ENCODE measurements at regions not wholly inside any gene's neighbourhood (a gene's known extent, or its start where the extent isn't known, plus 50 kb on each side); places are given as distances from the start of the nearest gene placed in this dataset.
"Not testable (repeated sequence)": the region's sequence is repeated elsewhere in the genome, so short reads cannot be mapped to it uniquely, and the experiment has no call there.

GRCh38 chr2:210861038-210861665, 304.8 kb downstream of the CPS1 start:
- no peak for DNase-seq (ENCODE audit: low spot score)

DNA sequence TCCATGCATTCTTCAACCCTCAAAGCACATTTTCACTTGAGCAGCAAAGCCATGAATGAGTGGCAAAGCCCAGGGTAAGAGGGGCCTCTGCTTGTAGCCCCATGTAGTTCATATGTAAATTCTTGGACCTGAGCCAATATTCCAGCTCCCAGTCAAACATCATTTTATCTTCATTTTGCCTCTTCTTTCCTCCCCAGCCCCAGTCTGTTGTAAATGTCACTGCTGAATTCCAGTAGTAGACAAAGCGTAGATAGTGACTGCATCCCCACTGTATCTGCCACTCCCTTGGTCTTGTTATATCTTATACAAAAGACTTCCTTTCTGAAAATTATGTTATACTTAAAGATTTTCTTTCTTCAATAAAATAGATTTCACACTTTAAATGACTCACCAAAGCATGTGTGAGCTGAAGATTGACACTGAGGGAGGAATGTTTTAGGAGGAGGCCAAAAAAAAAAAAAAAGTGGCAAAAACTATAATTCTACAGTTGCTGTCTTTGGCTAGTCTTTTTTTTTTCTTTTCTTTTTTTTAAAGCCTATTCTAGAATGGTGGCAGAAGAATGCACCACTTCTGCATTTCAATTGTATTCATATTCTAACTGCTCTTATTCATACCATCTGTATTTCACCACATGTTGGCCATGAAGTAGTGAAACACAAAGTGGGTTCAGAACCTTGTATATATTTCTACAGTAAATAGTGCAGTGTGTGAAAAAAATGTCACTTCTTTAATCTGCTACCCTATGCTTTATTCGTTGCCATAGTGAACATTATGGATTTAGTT, 306.1 kb downstream of the CPS1 start:
- DNase-seq (ENCODE audit: low spot score): no peak

DNA sequence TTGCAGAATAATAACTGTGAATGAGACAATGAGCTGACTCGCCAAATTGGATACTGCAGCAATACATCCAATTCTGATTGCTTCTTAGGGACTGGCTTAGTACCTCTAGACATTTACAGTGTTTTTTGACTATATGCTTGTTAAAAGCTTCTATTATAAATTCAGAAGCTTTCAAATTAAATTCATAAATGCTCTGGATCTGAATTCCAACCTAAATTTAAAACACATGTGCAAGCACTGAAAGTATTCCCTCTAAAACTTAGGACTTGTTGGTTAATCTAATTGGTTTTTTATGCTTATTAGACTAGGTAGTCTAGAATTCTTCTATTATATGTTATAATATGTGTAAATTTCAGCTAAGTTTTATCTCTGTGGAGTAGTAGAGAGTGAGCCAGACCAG, 306.9 kb downstream of the CPS1 start:
- DNase-seq (ENCODE audit: low spot score): no peak

DNA sequence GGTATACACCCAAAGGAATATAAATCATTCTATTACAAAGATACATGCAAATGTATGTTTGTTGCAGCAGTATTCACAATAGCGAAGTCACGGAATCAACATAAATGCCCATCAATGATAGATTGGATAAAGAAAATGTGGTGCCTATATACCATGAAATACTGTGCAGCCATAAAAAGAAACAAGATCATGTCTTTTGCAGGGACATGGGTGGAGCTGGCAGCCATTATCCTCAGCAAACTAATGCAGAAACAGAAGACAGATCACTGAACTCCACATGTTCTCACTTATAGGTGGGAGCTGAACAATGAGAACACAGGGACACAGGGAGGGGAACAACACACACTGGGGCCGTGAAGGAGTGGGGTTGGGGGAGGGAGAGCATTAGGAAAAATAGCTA, 315.2 kb downstream of the CPS1 start:
- not testable (repeated sequence) for DNase-seq (ENCODE audit: low spot score)

DNA sequence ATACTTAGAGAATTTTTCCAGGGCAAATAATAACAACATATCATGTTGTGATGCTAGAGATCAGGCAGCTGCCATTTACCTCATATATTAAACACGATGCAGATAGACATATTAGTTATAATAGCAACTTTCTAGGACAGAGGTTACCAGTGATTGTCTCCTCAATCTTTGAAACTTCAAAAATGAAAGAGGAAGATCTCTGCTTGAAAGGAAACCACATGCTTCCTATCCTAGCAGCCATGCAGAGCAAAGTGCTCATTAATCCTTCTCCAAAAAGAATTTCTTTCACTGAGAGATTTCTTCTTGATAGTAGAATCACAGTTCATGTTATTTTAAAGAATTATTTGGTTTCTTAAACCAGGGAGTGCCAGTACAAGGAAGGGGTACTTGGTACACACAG, 317.2 kb downstream of the CPS1 start:
- no peak for DNase-seq (ENCODE audit: low spot score)

GRCh38 chr2:210884227-210884626, 327.8 kb downstream of the CPS1 start:
- DNase-seq (ENCODE audit: low spot score): no peak

GRCh38 chr2:210888035-210888434, 331.6 kb downstream of the CPS1 start:
- no peak for DNase-seq (ENCODE audit: low spot score)

DNA sequence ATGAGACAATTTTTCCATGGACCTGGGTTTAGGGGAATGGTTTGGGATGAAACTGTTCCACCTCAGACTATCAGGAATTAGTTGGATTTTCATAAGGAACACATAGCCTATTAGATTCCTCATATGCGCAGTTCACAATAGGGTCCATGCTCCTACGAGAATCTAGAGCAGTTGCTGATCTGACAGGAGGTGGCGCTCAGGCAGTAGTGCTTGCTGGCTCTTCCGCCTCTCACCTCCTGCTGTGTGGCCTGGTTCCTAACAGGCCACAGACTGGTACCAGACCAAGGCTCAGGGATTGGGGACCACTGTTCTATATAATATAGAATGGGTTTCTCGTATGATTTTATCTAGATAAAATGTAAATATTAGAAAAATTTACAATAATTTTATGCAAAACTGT, 338.7 kb downstream of the CPS1 start:
- no peak for DNase-seq (ENCODE audit: low spot score)

- no peak for DNase-seq (ENCODE audit: low spot score)
Observed at GRCh38 chr2:210899131-210899530, 342.7 kb downstream of the CPS1 start.

- no peak for DNase-seq (ENCODE audit: low spot score)
Observed at GRCh38 chr2:210901326-210901725, 344.9 kb downstream of the CPS1 start.

DNA sequence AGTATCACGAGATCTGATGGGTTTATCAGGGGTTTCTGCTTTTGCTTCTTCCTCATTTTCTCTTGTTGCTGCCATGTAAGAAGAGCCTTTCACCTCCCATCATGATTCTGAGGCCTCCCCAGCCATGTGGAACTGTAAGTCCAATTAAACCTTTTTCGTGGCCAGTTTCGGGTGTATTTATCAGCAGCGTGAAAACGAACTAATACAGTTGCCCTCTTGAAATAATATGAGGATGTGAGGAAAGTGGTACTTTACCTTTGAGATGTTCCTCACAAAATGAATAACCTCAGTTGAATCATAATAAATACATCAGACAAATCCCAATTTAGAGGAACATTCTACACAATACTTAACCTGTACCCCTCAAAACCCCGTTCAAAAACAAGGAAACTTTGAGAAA, 356.4 kb downstream of the CPS1 start:
- no peak for DNase-seq (ENCODE audit: low spot score)

- DNase-seq (ENCODE audit: low spot score): no peak
Observed at GRCh38 chr2:210913461-210913860, 357.1 kb downstream of the CPS1 start.

GRCh38 chr2:210915912-210916311, 359.5 kb downstream of the CPS1 start:
- no peak for DNase-seq (ENCODE audit: low spot score)

DNA sequence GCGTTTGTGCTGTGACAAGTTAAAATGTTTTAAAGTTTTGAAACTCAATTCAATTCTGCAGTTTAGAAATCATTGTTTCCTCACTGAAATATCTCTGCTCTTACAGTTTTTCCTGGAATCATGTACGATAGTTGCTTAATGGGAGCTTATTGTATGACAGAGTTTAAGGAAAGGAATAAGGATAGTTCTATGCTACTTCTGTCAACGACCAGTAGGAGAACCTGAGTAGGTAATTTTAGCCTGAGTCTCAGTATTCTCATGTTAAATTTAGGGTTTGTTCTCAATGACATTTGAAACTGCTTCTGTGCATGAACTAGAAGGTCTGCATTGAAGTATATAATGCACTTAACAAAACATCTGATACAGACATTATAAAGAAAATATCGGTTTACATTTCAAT, 361.1 kb downstream of the CPS1 start:
- DNase-seq (ENCODE audit: low spot score): no peak

DNA sequence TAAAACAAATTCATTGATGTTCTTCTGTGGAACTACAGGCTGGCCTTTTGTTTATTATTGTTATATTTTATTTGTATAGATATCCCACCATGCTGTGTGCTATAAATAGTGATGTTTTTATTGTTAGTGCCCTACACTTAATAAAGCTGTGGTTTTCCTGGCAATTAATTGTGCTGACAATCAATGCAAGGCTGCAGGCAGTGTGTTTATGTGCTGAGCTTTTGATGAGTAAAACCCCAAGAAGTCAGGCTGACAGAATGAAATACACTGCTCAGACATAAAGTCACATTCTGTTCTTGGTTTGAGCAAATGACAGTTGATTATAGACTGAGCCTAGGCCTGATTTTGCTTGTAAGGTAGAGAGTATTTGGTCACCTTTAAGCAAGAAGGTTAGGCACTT, 362.7 kb downstream of the CPS1 start:
- no peak for DNase-seq (ENCODE audit: low spot score)

DNA sequence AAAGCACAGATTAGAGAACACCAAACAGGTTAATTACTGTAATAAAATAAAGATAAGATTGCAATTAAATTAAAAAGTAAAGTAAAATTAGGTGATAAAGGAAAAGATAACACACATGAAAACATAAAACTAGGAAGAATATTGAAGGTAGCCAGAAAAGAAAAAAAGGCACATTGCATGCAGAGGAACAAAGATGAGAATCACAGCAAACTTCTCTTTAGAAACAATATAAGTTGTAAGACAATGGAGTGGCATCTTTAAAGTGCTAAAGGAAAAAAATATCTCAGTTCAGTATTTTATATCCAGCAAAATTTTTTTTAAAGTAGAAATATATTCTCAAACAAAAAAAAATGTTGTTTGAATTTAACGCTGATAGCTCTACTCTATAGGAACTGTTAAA, 366.0 kb downstream of the CPS1 start:
- no peak for DNase-seq (ENCODE audit: low spot score)

GRCh38 chr2:210928714-210929113, 372.3 kb downstream of the CPS1 start:
- DNase-seq (ENCODE audit: low spot score): no peak

- DNase-seq (ENCODE audit: low spot score): no peak
Observed at GRCh38 chr2:210938228-210938627, 381.8 kb downstream of the CPS1 start.

DNA sequence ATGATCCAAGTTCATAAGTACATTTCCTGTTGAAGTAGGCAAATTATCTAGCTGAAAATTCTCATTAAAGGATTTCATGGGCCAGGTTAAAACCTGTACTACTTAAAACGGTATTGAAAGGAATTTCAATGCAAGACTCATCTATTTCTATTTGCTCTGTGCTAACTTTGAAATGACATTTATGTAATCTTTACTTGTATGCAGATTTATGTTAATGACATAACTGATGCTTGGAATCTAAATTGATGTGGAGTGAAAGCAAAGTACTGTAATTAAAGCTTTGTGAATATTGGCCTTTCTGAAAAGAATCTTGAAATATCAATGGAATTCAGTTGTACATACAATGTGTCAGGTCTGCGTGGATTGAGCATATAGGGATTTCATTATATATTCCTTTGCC, 390.0 kb downstream of the CPS1 start:
- DNase-seq (ENCODE audit: low spot score): no peak

DNA sequence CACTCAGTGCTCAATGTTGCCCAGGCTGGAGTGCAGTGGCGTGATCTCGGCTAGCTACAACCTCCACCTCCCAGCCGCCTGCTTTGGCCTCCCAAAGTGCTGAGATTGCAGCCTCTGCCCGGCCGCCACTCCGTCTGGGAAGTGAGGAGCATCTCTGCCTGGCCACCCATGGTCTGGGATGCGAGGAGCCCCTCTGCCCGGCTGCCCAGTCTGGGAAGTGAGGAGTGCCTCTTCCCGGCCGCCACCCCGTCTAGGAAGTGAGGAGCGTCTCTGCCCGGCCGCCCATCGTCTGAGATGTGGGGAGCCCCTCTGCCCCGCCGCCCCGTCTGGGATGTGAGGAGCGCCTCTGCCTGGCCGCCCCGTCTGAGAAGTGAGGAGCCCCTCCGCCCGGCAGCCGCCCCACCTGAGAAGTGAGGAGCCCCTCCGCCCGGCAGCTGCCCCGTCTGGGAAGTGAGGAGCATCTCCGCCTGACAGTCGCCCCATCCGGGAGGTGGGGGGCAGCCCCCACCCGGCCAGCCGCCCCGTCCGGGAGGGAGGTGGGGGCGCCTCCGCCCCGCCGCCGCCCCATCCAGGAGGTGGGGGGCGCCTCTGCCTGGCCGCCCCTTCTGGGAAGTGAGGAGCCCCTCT, 394.1 kb downstream of the CPS1 start:
- not testable (repeated sequence) for DNase-seq (ENCODE audit: low spot score)

- no peak for DNase-seq (ENCODE audit: low spot score)
Observed at GRCh38 chr2:210954386-210954907, 398.0 kb downstream of the CPS1 start.

DNA sequence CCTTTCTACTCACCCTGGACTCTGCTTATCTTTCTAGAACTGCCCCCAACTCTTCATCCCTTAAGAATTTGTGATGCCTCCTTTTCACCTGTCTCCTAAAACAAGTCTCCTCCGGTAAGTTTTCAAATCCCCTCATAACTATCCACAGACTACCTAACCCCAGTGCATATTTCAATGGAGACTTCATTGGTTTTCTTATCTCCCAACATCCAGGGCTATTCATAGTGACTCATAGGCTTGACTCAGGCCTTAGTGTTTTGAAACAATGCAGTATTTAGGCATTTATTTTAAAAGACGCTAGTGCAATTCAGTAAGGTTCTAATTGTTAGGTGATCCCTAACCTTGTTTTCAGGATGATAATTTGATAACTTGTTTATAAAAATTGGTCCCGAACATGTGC, 399.2 kb downstream of the CPS1 start:
- peak; percentile 54 for DNase-seq (ENCODE audit: low spot score)

DNA sequence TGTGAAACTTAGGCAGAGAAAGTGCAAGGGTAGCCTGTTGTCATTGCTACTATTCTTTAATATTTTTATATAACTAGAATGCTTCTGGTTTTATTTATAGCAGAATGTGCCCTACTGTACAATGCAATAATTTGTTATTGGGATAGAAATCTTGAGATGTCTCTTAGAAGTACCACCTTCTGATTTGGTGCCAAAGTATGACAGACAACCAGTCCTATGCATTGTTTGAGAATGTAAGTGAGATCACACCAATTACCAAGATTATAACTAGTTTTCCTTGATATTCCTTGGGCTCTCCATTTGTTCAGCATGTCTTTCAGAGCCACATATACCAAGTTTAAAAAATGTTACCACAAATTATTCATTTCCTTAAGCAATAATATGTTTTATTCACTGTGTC, 399.7 kb downstream of the CPS1 start:
- DNase-seq (ENCODE audit: low spot score): no peak

All from kidney tubule cell (primary cell).